AG09309 (cell line): ENCODE measurements at regions not wholly inside any gene's neighbourhood (a gene's known extent, or its start where the extent isn't known, plus 50 kb on each side); places are given as distances from the start of the nearest gene placed in this dataset.

Source experiments
- DNase-seq: peaks from one replicate; pipeline ENCODE4 v3.0.0-alpha.2; 2010; ENCODE audit warnings: low read depth
- H3K4me3 ChIP-seq: 2 replicates; pipeline ENCODE4 v1.5.1; 2011; ENCODE audit warnings: mild to moderate bottlenecking, low read depth, low read length, moderate library complexity; ENCODE audit not compliant: control insufficient read depth
- CTCF ChIP-seq: IDR thresholded peaks from 2 replicates; pipeline ENCODE4 v1.5.1; 2011; ENCODE audit warnings: mild to moderate bottlenecking, low read depth, low read length, inconsistent platforms; ENCODE audit not compliant: insufficient read depth, control insufficient read depth; ENCODE audit errors: missing control alignments

- H3K4me3 ChIP-seq, result no peak overlapping the region
- no peak for DNase-seq
- TF ChIP-seq CTCF, result no peak
Measured at GRCh38 chr7:17485904-17486303, 187.5 kb downstream of the AHR start.

GRCh38 chr7:17486835-17487234 lies 188.4 kb downstream of the AHR start:
- no peak for TF ChIP-seq CTCF
- H3K4me3 ChIP-seq, result no peak overlapping the region
- DNase-seq, result no peak

GRCh38 chr7:17487343-17487742 lies 188.9 kb downstream of the AHR start:
- DNase-seq, result no peak
- TF ChIP-seq CTCF, result no peak
- H3K4me3 ChIP-seq, result no peak overlapping the region

- no peak for DNase-seq
- no peak for TF ChIP-seq CTCF
Measured at GRCh38 chr7:17488829-17489228, 190.4 kb downstream of the AHR start.

GRCh38 chr7:17489961-17490360 lies 191.5 kb downstream of the AHR start:
- DNase-seq, result no peak
- no peak for TF ChIP-seq CTCF
- no peak overlapping the region for H3K4me3 ChIP-seq

More at GRCh38 chr7:17488829-17489228, 190.4 kb downstream of the AHR start:
- no peak overlapping the region for H3K4me3 ChIP-seq

GRCh38 chr7:17490825-17491224 lies 192.4 kb downstream of the AHR start:
- TF ChIP-seq CTCF, result no peak
- H3K4me3 ChIP-seq, result no peak overlapping the region
- DNase-seq, result no peak

- TF ChIP-seq CTCF, result no peak
- DNase-seq, result no peak
- H3K4me3 ChIP-seq, result no peak overlapping the region
Measured at GRCh38 chr7:17492437-17492836, 194.0 kb downstream of the AHR start.
